Adrenal gland (tissue), 9 donors: ENCODE measurements at regions not wholly inside any gene's neighbourhood (a gene's known extent, or its start where the extent isn't known, plus 50 kb on each side); places are given as distances from the start of the nearest gene placed in this dataset.

Source experiments
- DNase-seq, 7 donors: peaks; one replicate each; pipeline ENCODE4 v3.0.0-alpha.2; 2019 to 2020
- H3K27ac ChIP-seq, 5 donors: fragments of 200-600 bp; sonication (generic) in 4 of 5; 1 replicate in 3 of 5; 2 replicates in 2 of 5; pipeline versions ENCODE4 v1.5.1 to v1.8.0; 2016 to 2020; ENCODE audit warnings: mild to moderate bottlenecking in 1 of 5
- H3K27me3 ChIP-seq: fragments of 200-600 bp; 2 replicates; pipeline ENCODE4 v1.8.0; 2021
- H3K36me3 ChIP-seq, 2 donors: fragments of 200-600 bp; replicated peaks in 1 of 2; 1 replicate in 1 of 2; 2 replicates in 1 of 2; pipeline versions ENCODE4 v1.5.1 to v1.8.0; 2018 to 2022
- H3K4me1 ChIP-seq, 2 donors: fragments of 200-600 bp; replicated peaks in 1 of 2; 1 replicate in 1 of 2; 2 replicates in 1 of 2; pipeline versions ENCODE4 v1.5.1 to v1.8.0; 2018 to 2021
- H3K4me3 ChIP-seq, 4 donors: fragments of 200-600 bp; sonication (generic) in 3 of 4; one replicate each; pipeline ENCODE4 v1.5.1; 2016 to 2018
- H3K9me3 ChIP-seq, 3 donors: fragments of 200-600 bp; sonication (generic) in 1 of 3; replicated peaks in 1 of 3; 1 replicate in 2 of 3; 2 replicates in 1 of 3; pipeline versions ENCODE4 v1.5.1 to v1.8.0; 2016 to 2021
- POLR2A ChIP-seq, 2 donors: fragments of 450-650 bp; IDR thresholded peaks; one replicate each; pipeline ENCODE4 v1.6.1; 2017; ENCODE audit warnings: antibody characterized with exemption in 2 of 2, mild to moderate bottlenecking in 2 of 2, moderate library complexity in 1 of 2
- whole genome bisulfite sequencing, 4 donors: extraction: QIAGEN DNeasy Blood & Tissue Kit in 2 of 4; methylation state at CpG; one replicate each; pipeline versions ENCODE4 v1.1.5 to v1.1.7; 2013 to 2017; 5-methylcytosine and 5-hydroxymethylcytosine counted together
- intact Hi-C, 2 donors: fragments of 100-400 bp; cut with DNase I; formaldehyde crosslinking; loops; one replicate each; pipeline versions ENCODE4 v1.14.1 to v1.15.0; 2022 to 2023
- TF ChIP-seq, protein P1 (sequence below), 6 experiments: fragments of 450-650 bp in 4 of 6; fragments of 200-600 bp in 2 of 6; sonication (generic) in 1 of 6; IDR thresholded peaks; 1 replicate in 5 of 6; 2 replicates in 1 of 6; pipeline versions ENCODE4 v1.5.1 to v1.8.0; 2016 to 2021; ENCODE audit warnings: antibody characterized with exemption in 6 of 6, mild to moderate bottlenecking in 2 of 6, moderate library complexity in 1 of 6
- donor health status: healthy with polysubstance abuse.
- donor health status: Bipolar disorder and iron deficiency.
- donor health status: DM: yes; HTN: yes; CAD: no.
- donor health status: DM: no; HTN: no; CAD: no.
- donor health status: DM: no; HTN: no; CAD: no.

DNA sequence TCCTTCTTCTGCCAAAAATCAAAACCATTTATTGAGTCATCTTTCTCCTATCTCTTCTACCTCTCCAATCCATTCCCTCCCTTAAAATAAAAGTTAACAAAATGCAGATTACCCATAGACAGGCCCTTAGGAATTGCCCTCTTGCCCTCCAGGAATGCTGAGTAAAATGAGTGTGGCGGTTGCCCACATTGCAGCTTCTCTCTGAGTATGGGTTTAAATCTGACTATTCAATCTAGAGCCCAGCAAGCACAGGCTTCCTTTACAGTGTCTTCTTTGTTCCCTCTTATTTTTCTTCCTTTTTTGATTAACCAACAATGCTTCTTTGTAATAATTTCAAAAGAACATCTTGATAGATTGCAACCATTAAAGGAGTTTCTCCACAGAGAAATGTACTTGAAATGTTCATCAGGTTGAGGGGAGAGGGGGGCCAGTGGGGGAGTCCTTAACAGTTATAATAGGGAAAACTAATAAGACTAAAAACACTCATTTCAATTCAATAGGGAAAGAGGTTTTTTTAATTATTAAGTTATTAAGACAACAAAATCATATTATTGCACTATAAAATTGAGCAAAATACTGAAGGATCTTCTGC is 135.3 kb upstream of the LMCD1 start:
- H3K4me3 ChIP-seq = no peak overlapping the region
- H3K36me3 ChIP-seq = no peaks in the 10 kb centered on the region
- 83 to 95% (median 94%) methylated on average over 1 of the region's 1 CpG for WGBS, 4 donors
- intact Hi-C loops = no loop called here
- peaks cover 0 to 2% of the 10 kb centered on the region in 2 donors for H3K4me1 ChIP-seq
- TF ChIP-seq, protein P1, sequence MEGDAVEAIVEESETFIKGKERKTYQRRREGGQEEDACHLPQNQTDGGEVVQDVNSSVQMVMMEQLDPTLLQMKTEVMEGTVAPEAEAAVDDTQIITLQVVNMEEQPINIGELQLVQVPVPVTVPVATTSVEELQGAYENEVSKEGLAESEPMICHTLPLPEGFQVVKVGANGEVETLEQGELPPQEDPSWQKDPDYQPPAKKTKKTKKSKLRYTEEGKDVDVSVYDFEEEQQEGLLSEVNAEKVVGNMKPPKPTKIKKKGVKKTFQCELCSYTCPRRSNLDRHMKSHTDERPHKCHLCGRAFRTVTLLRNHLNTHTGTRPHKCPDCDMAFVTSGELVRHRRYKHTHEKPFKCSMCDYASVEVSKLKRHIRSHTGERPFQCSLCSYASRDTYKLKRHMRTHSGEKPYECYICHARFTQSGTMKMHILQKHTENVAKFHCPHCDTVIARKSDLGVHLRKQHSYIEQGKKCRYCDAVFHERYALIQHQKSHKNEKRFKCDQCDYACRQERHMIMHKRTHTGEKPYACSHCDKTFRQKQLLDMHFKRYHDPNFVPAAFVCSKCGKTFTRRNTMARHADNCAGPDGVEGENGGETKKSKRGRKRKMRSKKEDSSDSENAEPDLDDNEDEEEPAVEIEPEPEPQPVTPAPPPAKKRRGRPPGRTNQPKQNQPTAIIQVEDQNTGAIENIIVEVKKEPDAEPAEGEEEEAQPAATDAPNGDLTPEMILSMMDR (IDR thresholded peaks at IDR 0.05) = no peak
- no peak for TF ChIP-seq POLR2A (IDR thresholded peaks at IDR 0.05)
- H3K9me3 ChIP-seq = no peaks in the 10 kb centered on the region
- no peak overlapping the region for H3K27ac ChIP-seq
- no peaks in the 10 kb centered on the region for H3K27me3 ChIP-seq
- DNase-seq = no peak

DNA sequence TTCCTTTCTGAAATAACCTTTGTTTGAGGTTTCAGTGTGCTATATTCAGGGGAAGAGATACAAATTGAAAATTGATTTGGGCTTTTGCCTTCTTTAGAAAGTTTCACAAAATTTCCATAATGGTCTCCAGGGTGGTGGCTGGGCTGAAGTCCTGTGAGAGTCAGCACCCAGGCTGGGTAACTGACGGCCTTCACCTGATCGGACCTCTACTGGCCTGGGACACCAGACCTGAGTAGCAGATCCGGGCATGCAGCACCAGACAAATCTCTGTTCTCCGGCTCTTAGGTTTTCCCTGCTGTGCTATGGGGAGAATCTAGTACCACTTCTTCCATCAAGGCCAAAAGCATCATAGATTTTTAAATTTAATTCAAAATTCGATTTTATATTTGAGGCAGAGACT is 133.0 kb upstream of the LMCD1 start:
- H3K9me3 ChIP-seq = no peaks in the 10 kb centered on the region
- TF ChIP-seq POLR2A (IDR thresholded peaks at IDR 0.05) = no peak
- TF ChIP-seq, protein P1 (IDR thresholded peaks at IDR 0.05) = no peak
- intact Hi-C loops = no loop called here
- 80 to 86% (median 84%) methylated on average over 5 of the region's 5 CpGs for WGBS, 4 donors
- no peak for DNase-seq
- peaks cover 0 to 4% of the 10 kb centered on the region in 2 donors for H3K4me1 ChIP-seq
- H3K4me3 ChIP-seq = no peak overlapping the region
- no peaks in the 10 kb centered on the region for H3K36me3 ChIP-seq
- no peak overlapping the region for H3K27ac ChIP-seq
- no peaks in the 10 kb centered on the region for H3K27me3 ChIP-seq

DNA sequence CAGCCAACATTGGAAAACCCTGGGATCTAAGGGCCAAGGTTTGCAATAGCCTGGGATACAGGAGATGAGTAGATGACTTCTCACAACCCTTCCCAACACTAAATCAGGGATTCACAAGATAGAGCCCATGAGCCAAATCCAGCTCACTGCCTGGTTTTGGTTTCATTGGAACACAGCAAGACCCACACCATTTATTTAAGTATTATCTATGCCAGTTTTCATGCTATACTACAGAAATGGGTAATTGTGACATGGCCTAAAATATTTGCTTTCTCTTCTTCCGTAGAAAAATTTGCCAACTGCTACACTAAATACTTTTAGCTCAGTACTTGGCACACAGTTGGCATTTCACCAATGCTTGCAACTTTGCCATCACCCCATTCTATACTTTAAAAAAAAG is 132.0 kb upstream of the LMCD1 start:
- intact Hi-C loops = no loop called here
- Histone ChIP-seq H3K4me3 (no peak overlapping the region), H3K9me3 (no peaks in the 10 kb centered on the region), H3K27me3 (no peaks in the 10 kb centered on the region), H3K4me1 (peaks cover 0 to 4% of the 10 kb centered on the region in 2 donors), H3K36me3 (no peaks in the 10 kb centered on the region), H3K27ac (no peak overlapping the region)
- no peak for DNase-seq
- 85 to 100% (median 94%) methylated on average over 1 of the region's 1 CpG for WGBS, 4 donors
- TF ChIP-seq POLR2A (IDR thresholded peaks at IDR 0.05) = no peak
- TF ChIP-seq, protein P1 (IDR thresholded peaks at IDR 0.05) = no peak

DNA sequence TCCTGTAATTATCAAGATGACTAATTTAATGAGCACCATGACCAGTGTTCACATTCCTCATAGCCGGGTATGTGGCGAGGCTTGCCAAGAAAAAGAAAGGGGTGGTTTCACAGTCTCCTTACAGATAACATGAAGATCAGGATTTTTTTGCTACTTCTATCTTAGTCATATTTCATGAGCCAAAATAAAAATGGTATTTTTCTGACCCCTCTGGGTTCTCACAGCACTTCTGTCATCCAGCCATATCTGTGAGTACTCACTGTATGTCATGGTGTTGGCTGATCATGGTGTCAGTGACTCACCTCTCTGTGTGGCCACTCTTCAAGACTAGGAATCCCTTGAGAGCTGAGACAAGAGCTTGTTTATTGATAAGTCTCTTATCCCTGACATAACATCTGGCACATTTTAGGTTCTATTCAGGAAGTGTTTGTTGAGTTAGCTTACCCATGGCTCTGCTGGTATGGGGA is 130.5 kb upstream of the LMCD1 start:
- Histone ChIP-seq H3K4me1 (peaks cover 0 to 4% of the 10 kb centered on the region in 2 donors), H3K9me3 (no peaks in the 10 kb centered on the region), H3K27ac (no peak overlapping the region), H3K4me3 (no peak overlapping the region), H3K36me3 (no peaks in the 10 kb centered on the region), H3K27me3 (no peaks in the 10 kb centered on the region)
- intact Hi-C loops = no loop called here
- peak in 6 of 7 donors; percentile 18 to 54 (median 34) for DNase-seq
- WGBS, 4 donors = 27 to 48% (median 39%) methylated on average over 2 of the region's 2 CpGs
- TF ChIP-seq POLR2A (IDR thresholded peaks at IDR 0.05) = no peak
- TF ChIP-seq, protein P1 (IDR thresholded peaks at IDR 0.05) = no peak
